DMS153 treated with DMSO at 0.1 percent for 48 hours (cell line): ENCODE measurements at regions not wholly inside any gene's neighbourhood (a gene's known extent, or its start where the extent isn't known, plus 50 kb on each side); places are given as distances from the start of the nearest gene placed in this dataset.

Experiments
- DNase-seq: peaks from one replicate; lab custom pipeline; 2025; ENCODE audit not compliant: unreplicated experiment; lab: John Stamatoyannopoulos, UW

DNA sequence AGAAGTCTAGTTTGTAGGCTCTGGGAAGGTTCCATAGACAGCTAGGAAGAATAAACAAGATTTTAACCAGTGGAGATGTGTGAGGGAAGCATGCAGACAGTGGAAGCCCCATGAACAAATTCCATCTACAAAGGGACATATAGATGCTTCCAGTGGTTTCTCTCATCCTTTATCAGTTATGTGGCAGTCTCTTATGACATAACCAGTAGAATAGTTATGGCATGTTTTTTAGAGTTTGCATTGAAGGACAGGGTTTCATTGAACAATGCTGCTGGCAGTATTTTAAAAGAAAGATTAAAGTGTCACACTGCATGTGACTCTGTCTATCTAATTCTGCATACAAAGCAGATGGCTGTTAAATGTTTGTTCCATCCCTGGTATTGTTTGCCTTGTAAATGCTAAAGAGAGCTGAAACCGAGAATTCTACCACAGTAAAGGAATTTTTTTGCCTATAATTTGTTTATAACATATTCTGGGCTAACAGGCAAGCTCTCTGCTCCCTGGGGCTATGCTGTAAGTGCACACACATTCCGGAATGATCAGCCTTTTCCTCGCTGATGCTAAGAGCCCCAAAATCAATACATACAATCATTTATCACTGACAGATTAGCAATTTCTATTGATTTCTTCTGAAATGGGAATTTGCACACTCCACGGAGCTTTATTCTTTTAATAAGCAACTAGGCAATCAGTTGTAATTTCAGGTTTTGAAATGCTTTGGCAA is 76.8 kb upstream of the PELI1 start:
- no peak for DNase-seq

- no peak for DNase-seq
These were observed 77.7 kb upstream of the PELI1 start for GRCh38 chr2:64221935-64222334.

DNA sequence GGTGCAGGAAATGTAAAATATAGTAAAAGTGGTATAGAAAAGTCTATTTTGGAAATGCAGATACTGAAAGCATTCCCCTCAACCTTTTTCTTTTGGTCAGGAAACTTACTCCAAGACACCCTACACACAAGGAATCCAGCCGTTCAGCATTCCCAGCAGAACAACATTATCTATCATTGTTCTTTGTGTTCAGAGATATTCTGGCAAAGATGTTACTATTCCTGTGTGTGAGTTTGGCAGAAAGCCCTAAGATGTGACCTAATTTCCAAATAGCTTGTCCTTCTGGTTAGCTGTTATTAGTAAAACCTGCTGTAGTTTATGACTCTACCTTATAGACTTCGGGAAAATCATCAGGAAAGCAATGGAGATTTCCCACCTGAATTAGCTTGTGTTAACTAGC is 78.1 kb upstream of the PELI1 start:
- DNase-seq: no peak

GRCh38 chr2:64223055-64223454 is 78.8 kb upstream of the PELI1 start:
- DNase-seq: no peak

GRCh38 chr2:64225491-64225890 is 81.3 kb upstream of the PELI1 start:
- no peak for DNase-seq

DNA sequence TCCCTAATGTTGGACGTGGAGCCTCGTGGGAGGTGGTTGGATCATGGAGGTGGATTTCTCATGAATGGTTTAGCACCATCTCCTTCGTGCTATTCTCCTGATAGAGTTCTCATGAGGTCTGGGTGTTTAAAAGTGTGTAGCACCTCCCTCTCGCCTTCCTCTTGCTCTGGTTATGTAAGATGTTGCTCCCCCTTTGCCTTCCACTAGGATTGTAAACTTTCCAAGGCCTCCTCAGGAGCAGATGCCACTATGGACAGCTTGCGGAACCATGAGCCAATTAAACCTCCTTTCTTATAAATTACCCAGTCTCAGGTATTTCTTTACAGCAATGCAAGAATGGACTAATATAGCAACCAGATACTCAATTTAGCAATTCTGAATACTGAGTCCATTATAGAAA is 82.4 kb upstream of the PELI1 start:
- no peak for DNase-seq

- peak; percentile 78 for DNase-seq
These were observed 83.4 kb upstream of the PELI1 start for GRCh38 chr2:64227603-64228125.

- DNase-seq: peak; percentile 78
These were observed 84.0 kb upstream of the PELI1 start for GRCh38 chr2:64228126-64228678.

DNA sequence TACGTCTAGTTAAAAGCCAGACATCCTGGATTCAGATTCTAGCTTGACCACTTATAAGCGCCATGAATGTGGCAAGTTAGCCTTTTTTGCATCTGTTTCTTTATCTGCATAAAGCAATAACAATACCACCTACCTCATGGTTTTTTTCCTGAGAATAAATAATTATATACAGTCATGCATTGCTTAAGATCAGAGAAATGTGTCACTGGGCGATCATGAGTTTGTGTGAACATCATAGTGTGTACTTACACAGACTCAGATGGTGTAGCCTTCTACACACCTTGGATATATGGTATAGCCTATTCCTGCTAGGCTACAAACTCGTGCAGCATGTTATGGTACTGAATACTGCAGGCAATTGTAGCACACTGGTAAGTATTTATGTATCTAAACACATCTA is 84.7 kb upstream of the PELI1 start:
- no peak for DNase-seq

- no peak for DNase-seq
These were observed 86.3 kb upstream of the PELI1 start for GRCh38 chr2:64230540-64230939.

- DNase-seq: no peak
These were observed 88.0 kb upstream of the PELI1 start for GRCh38 chr2:64232266-64232665.

DNA sequence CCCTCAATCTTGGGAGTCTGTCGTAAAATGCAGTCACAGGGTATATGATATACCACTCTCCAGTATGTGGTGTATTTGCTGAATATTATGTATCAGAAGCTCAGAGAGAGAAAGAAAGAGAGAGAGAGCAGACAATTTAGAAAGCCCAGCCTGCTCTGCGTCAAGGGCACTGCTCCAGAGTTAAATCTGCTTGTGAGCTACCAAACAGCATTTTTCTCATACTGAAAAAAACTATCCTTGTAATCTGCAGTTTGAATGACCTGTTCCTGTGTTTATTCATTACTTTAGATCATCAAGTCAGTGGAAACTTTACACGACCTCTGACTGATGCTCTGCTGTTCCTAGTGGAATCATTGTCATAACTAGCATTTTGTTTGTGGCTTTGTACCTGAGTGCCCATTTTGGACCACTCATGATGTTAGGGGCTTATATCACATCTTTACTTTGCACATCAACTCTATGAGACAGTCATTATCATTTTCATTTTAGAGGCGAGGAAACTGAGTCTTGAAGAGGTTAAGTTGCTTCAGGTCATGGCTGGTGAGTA is 89.2 kb upstream of the PELI1 start:
- no peak for DNase-seq

- no peak for DNase-seq
These were observed 89.9 kb upstream of the PELI1 start for GRCh38 chr2:64234150-64234549.

DNA sequence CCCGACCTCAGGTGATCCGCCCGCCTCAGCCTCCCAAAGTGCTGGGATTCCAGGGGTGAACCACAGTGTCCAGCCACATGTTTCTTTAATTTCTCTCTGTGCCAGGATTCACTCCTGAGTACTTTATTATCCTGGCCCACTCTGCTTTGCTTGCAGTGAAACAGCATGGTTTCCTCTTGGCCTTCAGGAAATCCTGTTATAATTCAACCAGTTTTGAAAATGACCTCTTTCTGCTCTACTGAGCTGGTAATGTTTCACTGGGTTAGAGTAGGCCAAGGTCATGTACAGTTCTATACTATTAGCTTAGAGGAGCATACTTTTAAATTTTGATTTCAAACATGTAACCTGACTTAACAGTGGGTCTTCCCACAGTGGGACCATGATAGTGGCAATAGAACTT is 90.6 kb upstream of the PELI1 start:
- DNase-seq: no peak

DNA sequence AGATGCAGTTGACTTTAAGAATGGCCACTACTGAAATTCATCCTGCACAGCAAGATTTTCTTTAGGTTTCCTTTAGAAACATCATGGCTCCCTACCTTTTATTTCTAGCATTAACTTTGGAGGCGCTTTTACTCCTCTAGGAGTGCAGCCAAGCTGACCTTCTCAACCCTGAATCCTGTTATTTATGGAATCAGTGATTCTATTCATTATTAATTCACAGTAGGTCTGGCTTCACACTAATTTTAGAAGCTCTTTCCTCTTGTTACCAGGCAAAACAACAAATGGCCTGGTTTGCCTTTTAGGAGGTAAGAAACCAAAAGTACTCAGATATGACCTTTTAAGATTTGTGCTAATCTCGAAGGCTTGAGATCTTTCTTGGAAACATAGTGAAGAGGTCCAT is 93.0 kb upstream of the PELI1 start:
- no peak for DNase-seq

- no peak for DNase-seq
These were observed 94.6 kb upstream of the PELI1 start for GRCh38 chr2:64238799-64239198.

DNA sequence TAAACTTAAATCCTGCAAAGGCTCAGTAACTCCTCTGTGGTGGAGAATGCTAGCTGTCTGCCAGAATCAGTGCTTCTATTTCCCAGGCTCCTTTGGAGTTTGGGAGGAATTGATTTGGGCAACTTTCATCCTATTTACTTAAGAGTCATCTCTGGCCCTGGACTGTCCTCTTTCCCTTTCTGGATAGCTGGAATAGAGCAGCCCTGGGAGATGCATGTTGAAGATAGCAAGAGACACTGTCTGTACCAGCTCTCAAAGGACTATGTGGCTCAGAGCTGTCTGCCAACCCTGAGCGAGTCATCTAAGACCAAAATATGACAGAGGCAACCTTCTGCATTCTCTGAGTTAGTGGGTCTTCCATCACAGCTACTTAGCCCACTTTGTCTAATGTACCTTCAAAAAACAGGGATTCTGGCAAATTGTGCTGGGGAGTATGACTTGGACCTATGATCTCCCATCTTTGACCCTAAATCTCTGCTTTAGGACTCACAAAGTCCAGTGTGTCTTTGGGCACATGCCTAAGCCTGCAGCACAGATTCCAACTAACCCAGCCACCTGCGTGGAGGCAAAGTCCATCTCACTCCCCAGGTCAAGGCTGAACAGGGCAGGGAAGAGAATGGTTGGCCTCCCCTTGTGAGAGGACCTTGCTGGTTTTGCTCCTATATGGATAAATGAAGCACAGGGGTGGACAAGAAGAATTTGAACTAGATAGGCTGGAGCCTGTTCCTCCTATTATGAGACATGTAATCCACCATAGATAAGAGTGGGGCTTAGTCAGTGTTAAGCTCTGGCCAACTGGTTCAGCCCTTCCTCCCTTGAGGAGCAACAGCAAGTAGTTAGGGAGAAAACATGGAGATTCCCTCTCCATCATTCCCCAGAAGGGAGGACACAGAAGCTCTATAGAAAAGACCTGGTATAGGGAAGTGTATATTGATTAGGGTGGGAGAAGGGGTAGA is 99.1 kb upstream of the PELI1 start:
- no peak for DNase-seq

DNA sequence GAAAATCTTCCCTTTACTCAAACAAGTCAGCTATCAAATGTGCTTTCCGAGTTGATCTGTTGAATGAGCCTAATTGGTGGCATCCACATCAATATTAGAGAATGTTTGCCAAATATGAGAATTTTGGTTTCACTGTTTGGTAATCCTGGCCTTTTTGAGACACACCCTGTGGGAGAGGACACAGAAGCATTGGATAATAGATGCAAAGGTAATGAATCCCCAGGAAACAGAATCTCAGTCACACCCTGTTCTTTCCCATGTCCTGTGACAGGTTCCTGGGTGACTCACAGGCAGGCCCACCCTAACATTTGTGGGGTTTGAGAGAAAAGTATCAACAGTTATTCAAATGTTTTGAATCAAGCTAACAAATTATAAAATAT is 99.8 kb upstream of the PELI1 start:
- no peak for DNase-seq

DNA sequence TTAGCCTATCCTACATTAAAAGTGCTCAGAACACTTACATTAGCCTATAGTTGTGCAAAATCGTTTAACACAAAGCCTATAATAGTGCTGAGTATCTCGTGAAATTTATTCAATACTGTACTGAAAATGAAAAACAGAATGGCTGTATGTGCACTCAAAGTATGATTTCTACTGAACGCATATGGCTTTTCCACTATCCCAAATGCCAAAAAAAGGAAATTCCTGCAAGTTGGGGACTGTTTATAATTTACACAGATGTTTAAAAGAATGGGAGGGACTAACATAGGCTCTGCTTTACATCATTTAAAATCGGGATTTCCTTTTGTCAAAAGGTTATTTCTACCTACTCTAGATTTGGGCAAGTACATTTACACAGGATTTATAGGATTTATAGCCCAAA is 101.4 kb upstream of the PELI1 start:
- DNase-seq: no peak

DNA sequence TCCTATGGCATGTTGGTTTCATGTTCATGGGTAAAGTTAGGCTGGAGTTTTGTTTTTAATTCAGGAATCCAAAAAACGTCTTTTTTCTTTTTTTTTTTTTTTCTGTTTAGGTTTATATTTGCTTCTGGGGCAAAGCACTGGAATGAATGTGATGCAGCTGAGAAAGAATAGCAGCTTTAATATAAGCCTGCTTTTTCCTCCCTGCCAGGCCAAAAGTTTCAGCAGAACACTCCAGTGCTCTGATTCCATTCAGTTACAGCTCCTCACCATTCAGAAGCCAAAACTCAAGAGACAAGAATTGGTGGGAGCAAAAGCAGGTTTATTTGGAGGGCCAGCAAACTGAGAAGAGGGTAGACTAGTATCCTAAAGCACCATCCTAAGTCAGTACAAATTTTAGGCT is 102.7 kb upstream of the PELI1 start:
- DNase-seq: no peak

DNA sequence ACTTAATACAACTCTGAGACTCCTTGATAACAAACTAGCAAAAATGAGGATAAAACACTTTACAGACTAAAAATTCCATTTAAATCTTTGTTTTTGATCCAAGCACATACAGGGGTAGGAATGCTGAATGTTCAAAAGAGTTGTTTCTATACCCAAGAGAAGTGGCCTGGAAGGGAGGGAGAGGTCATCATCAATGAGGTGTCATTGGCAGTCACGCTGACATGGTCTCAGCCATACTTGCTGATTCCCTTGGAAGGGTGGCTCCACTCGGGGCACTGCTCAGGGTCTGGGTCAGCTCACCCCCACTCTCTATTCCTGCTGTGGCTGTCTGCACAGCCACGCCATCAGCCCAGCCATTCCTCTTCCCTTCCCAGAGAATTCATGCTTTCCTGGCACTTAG is 105.2 kb upstream of the PELI1 start:
- DNase-seq: no peak

- no peak for DNase-seq
These were observed 105.8 kb upstream of the PELI1 start for GRCh38 chr2:64250063-64250462.
